ENCODE measurements at regions not wholly inside any gene's neighbourhood (a gene's known extent, or its start where the extent isn't known, plus 50 kb on each side); places are given as distances from the start of the nearest gene placed in this dataset.

- no peak for DNase-seq
These were observed 96.2 kb upstream of the MKI67 start for GRCh38 chr10:128222332-128222849.

GRCh38 chr10:128230401-128230800, 104.2 kb upstream of the MKI67 start:
- no peak for DNase-seq

- no peak for DNase-seq
These were observed 107.2 kb upstream of the MKI67 start for GRCh38 chr10:128233422-128233821.

- DNase-seq = no peak
These were observed 111.5 kb upstream of the MKI67 start for GRCh38 chr10:128237710-128238109.

GRCh38 chr10:128241023-128241422, 114.8 kb upstream of the MKI67 start:
- no peak for DNase-seq

GRCh38 chr10:128242641-128243040, 116.4 kb upstream of the MKI67 start:
- no peak for DNase-seq

- DNase-seq = no peak
These were observed 118.8 kb upstream of the MKI67 start for GRCh38 chr10:128245026-128245425.

- no peak for DNase-seq
These were observed 121.4 kb upstream of the MKI67 start for GRCh38 chr10:128247576-128247975.

GRCh38 chr10:128254476-128254875, 128.3 kb upstream of the MKI67 start:
- no peak for DNase-seq

GRCh38 chr10:128257428-128257827, 131.2 kb upstream of the MKI67 start:
- no peak for DNase-seq

GRCh38 chr10:128258421-128258976, 132.3 kb upstream of the MKI67 start:
- no peak for DNase-seq

- peak; percentile 4 for DNase-seq
These were observed 137.9 kb upstream of the MKI67 start for GRCh38 chr10:128263891-128264688.

GRCh38 chr10:128265596-128265995, 139.4 kb upstream of the MKI67 start:
- DNase-seq = no peak

- no peak for DNase-seq
These were observed 141.4 kb upstream of the MKI67 start for GRCh38 chr10:128267581-128267980.

GRCh38 chr10:128268015-128268722, 141.9 kb upstream of the MKI67 start:
- peak; percentile 4 for DNase-seq

GRCh38 chr10:128274938-128275337, 148.7 kb upstream of the MKI67 start:
- no peak for DNase-seq

GRCh38 chr10:128275388-128276177, 149.4 kb upstream of the MKI67 start:
- no peak for DNase-seq

GRCh38 chr10:128277267-128277840, 151.1 kb upstream of the MKI67 start:
- DNase-seq = no peak

GRCh38 chr10:128278362-128278761, 152.1 kb upstream of the MKI67 start:
- DNase-seq = no peak

GRCh38 chr10:128280271-128280670, 154.0 kb upstream of the MKI67 start:
- DNase-seq = no peak

GRCh38 chr10:128281343-128281742, 155.1 kb upstream of the MKI67 start:
- DNase-seq = no peak

- DNase-seq = no peak
These were observed 155.6 kb upstream of the MKI67 start for GRCh38 chr10:128281861-128282260.

Measured in NCI-H526 treated with DMSO at 0.1 percent for 48 hours (cell line).